ENCODE measurements at regions not wholly inside any gene's neighbourhood (a gene's known extent, or its start where the extent isn't known, plus 50 kb on each side); places are given as distances from the start of the nearest gene placed in this dataset.

DNA sequence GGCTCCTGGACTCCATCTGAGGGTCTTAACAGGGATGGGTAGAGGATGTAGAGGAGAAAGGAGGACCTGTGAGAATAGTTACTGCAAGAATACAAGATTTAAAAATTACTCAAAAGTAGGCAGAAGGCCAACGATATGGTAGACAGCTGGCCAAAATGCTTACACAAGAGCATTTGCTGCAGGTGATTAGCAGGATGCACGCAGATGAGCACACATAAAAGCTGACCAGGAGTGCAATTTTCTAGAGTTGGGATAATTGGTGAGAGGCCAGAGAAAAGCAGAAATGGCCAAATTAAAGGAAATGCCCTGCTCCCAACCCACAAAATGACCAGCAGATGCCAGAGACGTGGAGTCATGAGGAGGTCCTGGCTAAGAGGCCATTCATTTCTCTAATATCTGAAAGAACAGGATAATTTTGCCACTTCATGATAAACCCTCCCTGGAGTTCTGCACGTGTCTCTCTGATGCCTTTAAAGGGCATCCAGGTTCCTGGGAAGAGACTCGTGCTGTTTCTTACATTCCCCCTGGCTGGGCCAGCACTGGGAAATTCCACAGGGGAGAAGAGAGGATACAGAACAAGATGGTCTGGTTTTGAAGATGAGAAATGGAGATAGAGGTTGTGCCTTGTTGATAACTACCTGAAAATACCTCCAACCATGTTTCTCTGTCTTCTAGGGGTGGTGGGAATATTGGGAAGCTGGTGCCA, 62.3 kb upstream of the KCNA3 start:
- TF ChIP-seq, protein P1, sequence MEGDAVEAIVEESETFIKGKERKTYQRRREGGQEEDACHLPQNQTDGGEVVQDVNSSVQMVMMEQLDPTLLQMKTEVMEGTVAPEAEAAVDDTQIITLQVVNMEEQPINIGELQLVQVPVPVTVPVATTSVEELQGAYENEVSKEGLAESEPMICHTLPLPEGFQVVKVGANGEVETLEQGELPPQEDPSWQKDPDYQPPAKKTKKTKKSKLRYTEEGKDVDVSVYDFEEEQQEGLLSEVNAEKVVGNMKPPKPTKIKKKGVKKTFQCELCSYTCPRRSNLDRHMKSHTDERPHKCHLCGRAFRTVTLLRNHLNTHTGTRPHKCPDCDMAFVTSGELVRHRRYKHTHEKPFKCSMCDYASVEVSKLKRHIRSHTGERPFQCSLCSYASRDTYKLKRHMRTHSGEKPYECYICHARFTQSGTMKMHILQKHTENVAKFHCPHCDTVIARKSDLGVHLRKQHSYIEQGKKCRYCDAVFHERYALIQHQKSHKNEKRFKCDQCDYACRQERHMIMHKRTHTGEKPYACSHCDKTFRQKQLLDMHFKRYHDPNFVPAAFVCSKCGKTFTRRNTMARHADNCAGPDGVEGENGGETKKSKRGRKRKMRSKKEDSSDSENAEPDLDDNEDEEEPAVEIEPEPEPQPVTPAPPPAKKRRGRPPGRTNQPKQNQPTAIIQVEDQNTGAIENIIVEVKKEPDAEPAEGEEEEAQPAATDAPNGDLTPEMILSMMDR (IDR thresholded peaks at IDR 0.05; ENCODE audit: control extremely low read depth, extremely low read depth, low read depth, missing control alignments): no peak
- DNase-seq (ENCODE audit: extremely low spot score): no peak
- ChIA-PET POLR2A (no interaction called here), CTCF (interaction anchor here (1.0 to 1.4 kb wide), 3 partner anchors 8 to 27 kb away, joined by 3 to 4 read pairs (median 3); no protein-coding TSS in a partner anchor)

DNA sequence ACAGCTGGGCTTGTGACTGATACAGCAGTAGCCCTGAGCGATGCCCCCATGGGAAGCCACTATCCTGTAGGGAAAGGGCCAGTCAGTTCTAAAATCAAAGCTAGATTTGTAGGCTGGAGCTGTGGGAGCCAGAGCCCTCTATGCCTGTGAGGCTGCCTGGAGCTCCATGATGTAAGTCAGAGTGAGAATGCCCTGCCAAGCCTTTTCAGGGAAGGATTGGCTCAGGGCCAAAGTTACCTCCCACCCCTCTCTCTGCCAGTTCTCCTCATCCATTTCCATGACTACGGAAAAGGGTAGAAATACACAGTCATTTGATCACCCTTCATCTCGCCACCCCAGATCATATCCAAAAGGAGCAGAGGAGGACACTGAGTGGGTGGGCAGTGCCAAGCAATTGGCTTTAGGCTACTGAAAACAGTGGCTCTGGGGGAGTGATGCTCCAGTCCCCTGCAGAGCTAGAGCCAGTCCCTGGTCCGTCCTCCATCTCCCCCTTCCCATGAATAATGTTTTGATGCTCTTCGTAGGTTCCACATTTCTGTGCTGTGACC, 59.5 kb upstream of the KCNA3 start:
- no peak for DNase-seq (ENCODE audit: extremely low spot score)
- TF ChIP-seq, protein P1 (IDR thresholded peaks at IDR 0.05; ENCODE audit: control extremely low read depth, extremely low read depth, low read depth, missing control alignments): no peak
- ChIA-PET POLR2A (no interaction called here), CTCF (interaction anchor here (0.6 to 3.0 kb wide), 5 partner anchors 11 to 82 kb away, joined by 3 to 16 read pairs (median 4); no protein-coding TSS in a partner anchor)

DNA sequence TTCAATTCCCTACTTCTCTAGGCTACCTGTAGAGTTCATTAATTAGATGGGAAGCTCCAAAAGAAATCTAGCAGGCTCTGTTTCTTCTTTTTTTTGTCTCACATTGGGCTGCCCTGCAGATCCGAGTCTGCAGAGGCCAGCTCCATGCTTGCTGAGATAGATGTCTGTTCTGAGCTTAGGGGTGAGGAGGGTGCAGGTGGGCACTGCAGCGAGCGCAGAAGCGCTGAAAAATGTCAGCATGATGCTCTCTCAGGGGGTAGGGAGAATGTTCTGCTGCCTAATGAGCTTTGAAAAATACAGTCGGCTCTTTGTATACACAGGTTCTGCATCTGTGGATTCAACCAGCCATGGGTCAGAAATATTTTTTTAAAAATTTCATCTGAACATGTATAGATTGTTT, 56.8 kb upstream of the KCNA3 start:
- ChIA-PET CTCF (interaction anchor here (1.1 to 3.0 kb wide), 2 partner anchors 34 to 112 kb away, joined by 3 to 16 read pairs; no protein-coding TSS in a partner anchor), POLR2A (no interaction called here)
- no peak for DNase-seq (ENCODE audit: extremely low spot score)
- TF ChIP-seq, protein P1 (IDR thresholded peaks at IDR 0.05; ENCODE audit: control extremely low read depth, extremely low read depth, low read depth, missing control alignments): no peak

DNA sequence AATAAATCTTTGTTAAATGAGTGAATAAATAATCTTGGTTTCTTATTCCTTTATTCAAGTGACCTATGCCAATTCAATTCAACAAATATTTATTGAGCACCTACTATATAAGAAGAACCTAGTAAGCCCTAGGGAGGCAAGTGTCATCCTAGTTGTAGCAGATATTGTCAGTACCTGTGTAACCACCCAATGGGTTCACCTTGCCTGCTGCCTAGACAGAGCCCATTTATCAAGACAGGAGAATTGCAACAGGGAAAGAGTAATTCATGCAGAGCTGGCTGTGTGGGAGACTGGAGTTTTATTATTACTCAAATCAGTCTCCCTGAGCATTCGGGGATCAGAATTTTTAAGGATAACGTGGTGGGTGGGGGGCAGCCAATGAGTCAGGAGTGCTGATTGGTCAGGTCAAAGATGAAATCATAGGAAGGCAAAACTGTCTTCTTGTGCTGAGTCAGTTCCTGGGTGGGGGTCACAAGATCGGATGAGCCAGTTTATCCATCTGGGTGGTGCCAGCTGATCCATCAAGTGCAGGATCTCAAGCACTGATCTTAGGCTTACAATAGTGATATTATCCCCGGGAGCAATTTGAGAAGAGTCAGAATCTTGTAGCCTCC, 53.8 kb upstream of the KCNA3 start:
- CTCF ChIA-PET: no interaction called here
- TF ChIP-seq, protein P1 (IDR thresholded peaks at IDR 0.05; ENCODE audit: control extremely low read depth, extremely low read depth, low read depth, missing control alignments): no peak
- POLR2A ChIA-PET: no interaction called here
- no peak for DNase-seq (ENCODE audit: extremely low spot score)

DNA sequence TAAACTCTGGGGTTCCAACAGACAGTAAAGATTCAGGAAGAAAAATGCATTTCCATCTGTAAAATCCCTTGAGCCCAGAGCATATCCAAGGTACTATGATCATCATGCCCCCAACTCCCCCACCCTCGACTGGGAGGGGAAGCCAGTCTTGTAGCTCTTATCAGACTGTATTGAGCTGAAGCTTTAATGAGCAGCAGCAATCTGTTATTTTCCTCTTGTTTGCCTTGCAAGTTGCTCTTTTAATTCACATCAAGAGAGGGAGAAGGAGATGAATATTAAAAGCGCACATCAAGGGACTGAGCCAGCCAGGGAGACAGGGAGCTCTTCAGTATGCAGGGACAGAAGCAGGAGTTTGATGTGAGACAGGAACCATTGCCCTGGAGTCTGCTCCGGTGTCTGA, 52.5 kb upstream of the KCNA3 start:
- DNase-seq (ENCODE audit: extremely low spot score): no peak
- CTCF ChIA-PET: interaction anchor here (0.9 to 2.0 kb wide), 8 partner anchors 9 to 622 kb away, joined by 3 to 11 read pairs (median 4); no protein-coding TSS in a partner anchor
- POLR2A ChIA-PET: no interaction called here
- TF ChIP-seq, protein P1 (IDR thresholded peaks at IDR 0.05; ENCODE audit: control extremely low read depth, extremely low read depth, low read depth, missing control alignments): no peak

DNA sequence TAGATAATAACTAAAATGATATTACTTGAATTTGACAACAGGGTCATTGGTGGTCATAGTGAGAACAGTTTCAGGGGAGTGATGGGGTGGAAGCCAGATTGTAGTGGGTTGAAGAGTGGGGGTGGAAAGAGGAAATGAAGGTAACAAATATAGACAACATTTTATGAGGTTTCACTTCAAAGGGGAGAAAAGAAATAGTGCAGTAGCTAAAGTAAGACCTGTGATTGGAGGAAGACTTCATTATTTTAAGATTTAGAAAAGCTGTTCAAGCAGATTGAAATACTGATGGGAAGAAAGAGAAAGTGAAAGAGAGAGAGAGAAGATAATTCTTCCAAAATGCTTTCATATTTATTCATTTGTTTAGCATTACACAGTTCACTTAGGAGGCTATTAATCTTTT, 52.0 kb upstream of the KCNA3 start:
- CTCF ChIA-PET: interaction anchor here (0.9 to 2.0 kb wide), 7 partner anchors 9 to 90 kb away, joined by 3 to 11 read pairs (median 4); no protein-coding TSS in a partner anchor

More for the DNA sequence above, 52.0 kb upstream of the KCNA3 start:
- DNase-seq (ENCODE audit: extremely low spot score): peak; percentile 79
- POLR2A ChIA-PET: no interaction called here
- TF ChIP-seq, protein P1 (IDR thresholded peaks at IDR 0.05; ENCODE audit: control extremely low read depth, extremely low read depth, low read depth, missing control alignments): no peak

Measured in GM10248 (cell line).